ENCODE measurements at regions not wholly inside any gene's neighbourhood (a gene's known extent, or its start where the extent isn't known, plus 50 kb on each side); places are given as distances from the start of the nearest gene placed in this dataset.

DNA sequence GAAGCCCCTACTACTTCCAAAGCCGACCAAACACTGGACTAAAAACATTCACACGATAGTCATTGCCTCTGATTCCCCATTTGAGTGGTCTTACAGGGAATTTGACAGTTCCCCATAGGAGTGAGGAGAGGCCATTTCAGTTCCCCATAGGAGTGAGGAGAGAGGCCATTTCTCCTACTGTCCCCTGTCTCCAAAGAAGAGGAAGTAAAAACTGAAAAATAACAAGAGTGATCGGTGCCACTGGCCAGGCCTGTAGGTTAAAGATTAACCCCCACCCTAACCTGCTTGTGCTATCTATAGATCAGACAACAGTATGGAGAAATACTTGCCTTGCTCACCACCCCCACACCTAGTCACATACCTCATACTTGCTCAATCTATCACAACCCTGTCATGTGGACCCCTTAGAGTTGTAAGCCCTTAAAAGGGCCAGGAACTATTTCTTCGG is 204.0 kb upstream of the MOCS1 start (continued):
- TF ChIP-seq CSRNP1 (CRISPR knock-in tag; IDR thresholded peaks at IDR 0.05) (no peak), SAP130 (CRISPR knock-in tag; IDR thresholded peaks at IDR 0.05; ENCODE audit: low read depth) (peak; percentile 57; the same call in 1 of the 2 replicates), ZNF614 (CRISPR knock-in tag; IDR thresholded peaks at IDR 0.05; ENCODE audit: borderline replicate concordance) (0 out of 2 replicates have a peak, but pooled peaks have one; percentile 41), MIXL1 (CRISPR knock-in tag; IDR thresholded peaks at IDR 0.05) (no peak), IKZF5 (CRISPR knock-in tag; IDR thresholded peaks at IDR 0.05) (0 out of 2 replicates have a peak, but pooled peaks have one; percentile 27), ZNF296 (CRISPR knock-in tag; conservative IDR thresholded peaks at IDR 0.05) (no peak), ZNF510 (CRISPR knock-in tag; IDR thresholded peaks at IDR 0.05; ENCODE audit: low read depth) (0 out of 2 replicates have a peak, but pooled peaks have one; percentile 33), ZNF644 (CRISPR knock-in tag; IDR thresholded peaks at IDR 0.05; ENCODE audit: low read depth) (no peak), SOX6 (IDR thresholded peaks at IDR 0.05) (no peak), SOX6 (CRISPR knock-in tag; IDR thresholded peaks at IDR 0.05) (peak; percentile 65), ZNF20 (CRISPR knock-in tag; IDR thresholded peaks at IDR 0.05) (no peak), ASH2L (IDR thresholded peaks at IDR 0.05; ENCODE audit: insufficient read length, low read depth, low read length) (peak; percentile 51), FOSL2 (CRISPR knock-in tag; IDR thresholded peaks at IDR 0.05) (peak; percentile 66), GABPB1 (CRISPR knock-in tag; IDR thresholded peaks at IDR 0.05) (peak; percentile 29; the same call in 1 of the 2 replicates), FOXJ3 (CRISPR knock-in tag; IDR thresholded peaks at IDR 0.05; ENCODE audit: borderline replicate concordance) (0 out of 2 replicates have a peak, but pooled peaks have one; percentile 43), SALL2 (CRISPR knock-in tag; IDR thresholded peaks at IDR 0.05) (0 out of 2 replicates have a peak, but pooled peaks have one; percentile 55), ZBTB21 (CRISPR knock-in tag; IDR thresholded peaks at IDR 0.05) (no peak), ZNF331 (CRISPR knock-in tag; IDR thresholded peaks at IDR 0.05) (no peak; the same call in 1 of the 2 replicates), ZNF501 (CRISPR knock-in tag; IDR thresholded peaks at IDR 0.05) (0 out of 2 replicates have a peak, but pooled peaks have one; percentile 54), ZNF564 (CRISPR knock-in tag; IDR thresholded peaks at IDR 0.05) (no peak), MXI1 (IDR thresholded peaks at IDR 0.05; ENCODE audit: borderline replicate concordance, low read depth, low read length) (0 out of 3 replicates have a peak, but pooled peaks have one; percentile 25), LRRFIP1 (CRISPR knock-in tag; conservative IDR thresholded peaks at IDR 0.05) (no peak), CEBPB (IDR thresholded peaks at IDR 0.05; ENCODE audit: borderline replicate concordance, low read depth, low read length) (peak; percentile 88), FOXP1 (IDR thresholded peaks at IDR 0.05) (no peak), FOXP1 (CRISPR knock-in tag; IDR thresholded peaks at IDR 0.05) (peak; percentile 74), ZEB1 (IDR thresholded peaks at IDR 0.05; ENCODE audit: insufficient replicate concordance, low read depth) (no peak)
- TF ChIP-seq, protein P1, sequence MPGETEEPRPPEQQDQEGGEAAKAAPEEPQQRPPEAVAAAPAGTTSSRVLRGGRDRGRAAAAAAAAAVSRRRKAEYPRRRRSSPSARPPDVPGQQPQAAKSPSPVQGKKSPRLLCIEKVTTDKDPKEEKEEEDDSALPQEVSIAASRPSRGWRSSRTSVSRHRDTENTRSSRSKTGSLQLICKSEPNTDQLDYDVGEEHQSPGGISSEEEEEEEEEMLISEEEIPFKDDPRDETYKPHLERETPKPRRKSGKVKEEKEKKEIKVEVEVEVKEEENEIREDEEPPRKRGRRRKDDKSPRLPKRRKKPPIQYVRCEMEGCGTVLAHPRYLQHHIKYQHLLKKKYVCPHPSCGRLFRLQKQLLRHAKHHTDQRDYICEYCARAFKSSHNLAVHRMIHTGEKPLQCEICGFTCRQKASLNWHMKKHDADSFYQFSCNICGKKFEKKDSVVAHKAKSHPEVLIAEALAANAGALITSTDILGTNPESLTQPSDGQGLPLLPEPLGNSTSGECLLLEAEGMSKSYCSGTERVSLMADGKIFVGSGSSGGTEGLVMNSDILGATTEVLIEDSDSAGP (CRISPR knock-in tag; IDR thresholded peaks at IDR 0.05; ENCODE audit: borderline replicate concordance): peak; percentile 40; the same call in 1 of the 2 replicates
